Mesenchymal stem cell (in vitro differentiated cells and primary cell): ENCODE measurements at regions not wholly inside any gene's neighbourhood (a gene's known extent, or its start where the extent isn't known, plus 50 kb on each side); places are given as distances from the start of the nearest gene placed in this dataset.
"Not testable (repeated sequence)": the region's sequence is repeated elsewhere in the genome, so short reads cannot be mapped to it uniquely, and the experiment has no call there.

ENCODE experiments used
- DNase-seq: peaks from one replicate; pipeline ENCODE4 v3.0.0-alpha.2; 2013
- H2AFZ ChIP-seq: one replicate; pipeline ENCODE4 v1.6.1; 2013; ENCODE audit warnings: low read depth, mild to moderate bottlenecking, control low read depth, inconsistent platforms, low read length, moderate library complexity
- H2AK5ac ChIP-seq: 2 replicates; pipeline ENCODE4 v1.6.1; 2013; ENCODE audit warnings: low read length, moderate library complexity, mild to moderate bottlenecking, inconsistent platforms; ENCODE audit not compliant: severe bottlenecking
- H2BK120ac ChIP-seq: one replicate; pipeline ENCODE4 v1.6.1; 2013; ENCODE audit warnings: low read depth, mild to moderate bottlenecking, inconsistent platforms, low read length, moderate library complexity
- H2BK12ac ChIP-seq, 2 experiments: one replicate each; pipeline ENCODE4 v1.6.1; 2013; ENCODE audit warnings: inconsistent platforms in 2 of 2, low read length in 2 of 2, mild to moderate bottlenecking in 2 of 2, moderate library complexity in 2 of 2, control low read depth in 1 of 2
- H2BK15ac ChIP-seq: one replicate; pipeline ENCODE4 v1.6.1; 2013; ENCODE audit warnings: mild to moderate bottlenecking, low read depth, inconsistent platforms; ENCODE audit not compliant: poor library complexity, severe bottlenecking
- H2BK5ac ChIP-seq: 2 replicates; pipeline ENCODE4 v1.6.1; 2013; ENCODE audit warnings: low read depth, mild to moderate bottlenecking, low read length, control low read depth, inconsistent platforms; ENCODE audit not compliant: poor library complexity, severe bottlenecking
- H3K14ac ChIP-seq, 2 experiments: one replicate each; pipeline ENCODE4 v1.6.1; 2013; ENCODE audit warnings: inconsistent platforms in 2 of 2, low read length in 2 of 2, control low read depth in 1 of 2, mild to moderate bottlenecking in 1 of 2, moderate library complexity in 1 of 2
- H3K18ac ChIP-seq, 2 experiments: one replicate each; pipeline ENCODE4 v1.6.1; 2013; ENCODE audit warnings: inconsistent platforms in 2 of 2, low read length in 2 of 2, control low read depth in 1 of 2, low read depth in 1 of 2, mild to moderate bottlenecking in 1 of 2
- H3K23ac ChIP-seq, 2 experiments: one replicate each; pipeline ENCODE4 v1.6.1; 2013; ENCODE audit warnings: inconsistent platforms in 2 of 2, low read length in 2 of 2, mild to moderate bottlenecking in 2 of 2, moderate library complexity in 2 of 2, control low read depth in 1 of 2
- H3K27ac ChIP-seq: 2 replicates; pipeline ENCODE4 v1.5.1; 2013; ENCODE audit warnings: mild to moderate bottlenecking, moderate library complexity, low read length, control low read depth, inconsistent platforms; ENCODE audit not compliant: poor library complexity, severe bottlenecking
- H3K27me3 ChIP-seq, 2 experiments: 2 replicates each; pipeline versions ENCODE4 v1.6.1 to v1.7.0; 2013; ENCODE audit warnings: low read length in 2 of 2, mild to moderate bottlenecking in 2 of 2, moderate library complexity in 2 of 2, control low read depth in 1 of 2, inconsistent platforms in 1 of 2; ENCODE audit not compliant: control insufficient read depth in 1 of 2, insufficient read depth in 1 of 2
- H3K36me3 ChIP-seq, 2 experiments: 2 replicates each; pipeline versions ENCODE4 v1.6.1 to v1.7.0; 2013; ENCODE audit warnings: low read length in 2 of 2, control low read depth in 1 of 2, inconsistent platforms in 1 of 2, low read depth in 1 of 2, mild to moderate bottlenecking in 1 of 2; ENCODE audit not compliant: insufficient read depth in 2 of 2, control insufficient read depth in 1 of 2
- H3K4ac ChIP-seq, 2 experiments: one replicate each; pipeline ENCODE4 v1.6.1; 2013; ENCODE audit warnings: inconsistent platforms in 2 of 2, low read length in 2 of 2, mild to moderate bottlenecking in 2 of 2, moderate library complexity in 2 of 2, control low read depth in 1 of 2, low read depth in 1 of 2
- H3K4me1 ChIP-seq: 2 replicates; pipeline ENCODE4 v1.6.1; 2013; ENCODE audit warnings: low read depth, low read length, control low read depth; ENCODE audit not compliant: control insufficient read depth, insufficient read depth
- H3K4me2 ChIP-seq: 2 replicates; pipeline ENCODE4 v1.6.1; 2013; ENCODE audit warnings: low read length, mild to moderate bottlenecking, inconsistent platforms; ENCODE audit not compliant: poor library complexity, severe bottlenecking
- H3K4me3 ChIP-seq, 2 experiments: 2 replicates each; pipeline versions ENCODE4 v1.5.1 to v1.7.0; 2013; ENCODE audit warnings: low read length in 2 of 2, mild to moderate bottlenecking in 2 of 2, control low read depth in 1 of 2, low read depth in 1 of 2; ENCODE audit not compliant: insufficient read depth in 1 of 2
- H3K79me1 ChIP-seq: replicated peaks from 2 replicates; pipeline ENCODE4 v1.6.1; 2013; ENCODE audit warnings: mild to moderate bottlenecking, control low read depth, low read length, inconsistent platforms; ENCODE audit not compliant: poor library complexity, severe bottlenecking
- H3K9ac ChIP-seq: 2 replicates; pipeline ENCODE4 v1.7.0; 2013; ENCODE audit warnings: mild to moderate bottlenecking, low read length, moderate library complexity
- H3K9me3 ChIP-seq: 2 replicates; pipeline ENCODE4 v1.7.0; 2013; ENCODE audit warnings: mild to moderate bottlenecking, low read length; ENCODE audit not compliant: control insufficient read depth
- H4K8ac ChIP-seq: one replicate; pipeline ENCODE4 v1.6.1; 2013; ENCODE audit warnings: inconsistent platforms, mild to moderate bottlenecking, low read length, moderate library complexity
- H4K91ac ChIP-seq: one replicate; pipeline ENCODE4 v1.6.1; 2013; ENCODE audit warnings: mild to moderate bottlenecking, low read length, inconsistent platforms
- WGBS: methylation state at CpG from one replicate; pipeline ENCODE4 v1.1.7; 2013; ENCODE audit warnings: mixed read lengths; 5-methylcytosine and 5-hydroxymethylcytosine counted together

GRCh38 chr9:42388846-42389245 is 205.4 kb downstream of the SPATA31A6 start:
- H2BK120ac ChIP-seq: no peak overlapping the region
- no peak overlapping the region for H2AK5ac ChIP-seq
- H4K8ac ChIP-seq: no peak overlapping the region
- 77% methylated on average over 6 of the region's 6 CpGs for WGBS
- no peak overlapping the region for H3K4me2 ChIP-seq
- H2BK12ac ChIP-seq: no peak overlapping the region
- H3K18ac ChIP-seq: no peak overlapping the region
- H2BK15ac ChIP-seq: no peak overlapping the region
- no peaks in the 10 kb centered on the region for H3K4me1 ChIP-seq
- H3K4ac ChIP-seq: no peak overlapping the region
- H3K23ac ChIP-seq: no peak overlapping the region
- no peaks in the 10 kb centered on the region for H3K79me1 ChIP-seq
- no peak overlapping the region for H2BK5ac ChIP-seq
- no peaks in the 10 kb centered on the region for H3K36me3 ChIP-seq
- H3K14ac ChIP-seq: no peak overlapping the region
- no peak for DNase-seq
- H3K27me3 ChIP-seq: no peaks in the 10 kb centered on the region
- no peak overlapping the region for H4K91ac ChIP-seq
- no peak overlapping the region for H2AFZ ChIP-seq
- H3K9me3 ChIP-seq: no peaks in the 10 kb centered on the region
- H3K9ac ChIP-seq: no peak overlapping the region
- H3K4me3 ChIP-seq: no peak overlapping the region
- no peak overlapping the region for H3K27ac ChIP-seq

- not testable (repeated sequence) for H3K79me1 ChIP-seq, H3K4ac ChIP-seq, H3K27me3 ChIP-seq, H3K9ac ChIP-seq, H3K36me3 ChIP-seq, H3K4me2 ChIP-seq, H3K9me3 ChIP-seq, H3K4me1 ChIP-seq, H2BK12ac ChIP-seq, H3K23ac ChIP-seq, H4K91ac ChIP-seq, H3K4me3 ChIP-seq, H2BK5ac ChIP-seq, H2AFZ ChIP-seq, H2AK5ac ChIP-seq, H2BK15ac ChIP-seq, H3K18ac ChIP-seq, DNase-seq, H3K27ac ChIP-seq, H2BK120ac ChIP-seq, H4K8ac ChIP-seq, H3K14ac ChIP-seq
- 74% methylated on average over 1 of the region's 5 CpGs for WGBS
Measured at GRCh38 chr9:42392773-42393455, 209.5 kb downstream of the SPATA31A6 start.

DNA sequence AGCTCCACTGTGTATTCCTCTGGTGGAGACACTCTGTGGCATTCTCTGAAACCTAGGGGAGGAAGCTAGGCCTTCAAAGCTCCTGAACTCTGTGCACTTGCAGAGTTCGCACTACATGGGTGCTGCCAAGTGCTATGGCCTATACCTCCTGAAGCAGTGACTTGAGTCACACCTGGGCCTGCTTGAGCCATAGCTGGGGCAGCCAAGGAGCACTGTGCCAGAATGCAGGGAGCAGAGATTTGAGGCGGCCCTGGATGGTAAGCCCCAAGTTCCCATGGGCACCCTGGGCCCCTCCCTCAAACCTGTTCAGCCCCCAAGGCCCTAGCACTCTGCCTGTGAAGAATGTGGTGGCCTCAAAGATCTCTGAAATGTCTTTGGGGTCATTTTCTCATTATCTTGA is 212.9 kb downstream of the SPATA31A6 start:
- no peak overlapping the region for H3K23ac ChIP-seq
- no peaks in the 10 kb centered on the region for H3K27me3 ChIP-seq
- H3K36me3 ChIP-seq: no peaks in the 10 kb centered on the region

GRCh38 chr9:42397336-42397735 is 213.9 kb downstream of the SPATA31A6 start:
- H3K9ac ChIP-seq, H3K36me3 ChIP-seq, H3K23ac ChIP-seq, H4K8ac ChIP-seq, H3K27me3 ChIP-seq, H2AFZ ChIP-seq, H3K9me3 ChIP-seq, H3K4me2 ChIP-seq, H3K79me1 ChIP-seq, H2AK5ac ChIP-seq, H2BK15ac ChIP-seq, H3K18ac ChIP-seq, H3K4me3 ChIP-seq, H3K27ac ChIP-seq, H3K4me1 ChIP-seq, H3K4ac ChIP-seq, H2BK120ac ChIP-seq, H3K14ac ChIP-seq, H2BK12ac ChIP-seq, H4K91ac ChIP-seq, H2BK5ac ChIP-seq: not testable (repeated sequence)
- WGBS: 89% methylated on average over 5 of the region's 7 CpGs
- peak; percentile 66 for DNase-seq

More for the DNA sequence above, 212.9 kb downstream of the SPATA31A6 start:
- H2BK120ac ChIP-seq: no peak overlapping the region
- no peak overlapping the region for H3K4me2 ChIP-seq
- no peak overlapping the region for H3K9ac ChIP-seq
- H3K4ac ChIP-seq: no peak overlapping the region
- no peak overlapping the region for H2BK12ac ChIP-seq
- no peaks in the 10 kb centered on the region for H3K9me3 ChIP-seq
- no peak overlapping the region for H3K18ac ChIP-seq
- H3K79me1 ChIP-seq: no peaks in the 10 kb centered on the region
- H4K8ac ChIP-seq: no peak overlapping the region
- no peak overlapping the region for H3K4me3 ChIP-seq
- H2AK5ac ChIP-seq: peak overlapping the region; percentile 40
- H2AFZ ChIP-seq: no peak overlapping the region
- peaks cover 3% of the 10 kb centered on the region for H3K4me1 ChIP-seq
- H4K91ac ChIP-seq: no peak overlapping the region
- 74% methylated on average over 2 of the region's 2 CpGs for WGBS
- no peak overlapping the region for H2BK5ac ChIP-seq
- H2BK15ac ChIP-seq: no peak overlapping the region
- DNase-seq: no peak
- H3K27ac ChIP-seq: no peak overlapping the region
- H3K14ac ChIP-seq: no peak overlapping the region
